K562 (cell line): ENCODE measurements at regions not wholly inside any gene's neighbourhood (a gene's known extent, or its start where the extent isn't known, plus 50 kb on each side); places are given as distances from the start of the nearest gene placed in this dataset.

ENCODE experiments used
- ATAC-seq: fragments of 200-7000 bp; cut with Tn5 transposase; 3 replicates; pipeline ENCODE4 v1.9.1; 2020; ENCODE audit warnings: moderate library complexity
- BruUV-seq: library from RNA; stranded (reverse); fragments of 400-500 nt; replicated peaks from 2 replicates; lab custom pipeline; 2021; lab: Mats Ljungman, UMichigan
- CTCF ChIA-PET: fragments of 300-600 bp; formaldehyde crosslinking; extraction: SDS; loops from one replicate; lab custom pipeline; 2021; ENCODE audit warnings: low intra/inter-chr PET ratio; lab: Yijun Ruan, JAX
- POLR2A ChIA-PET: fragments of 300-600, 350-650 bp; sonication (Branson Sonifier 250); formaldehyde crosslinking; extraction: SDS; loops from one replicate; lab custom pipeline; 2021; ENCODE audit warnings: antibody characterized with exemption, inconsistent platforms; lab: Yijun Ruan, JAX
- DNase-seq, 4 experiments: peaks; one replicate each; pipeline versions ENCODE4 v3.0.0 to v3.0.0-alpha.2; 2011 to 2018; ENCODE audit warnings: low spot score in 3 of 4, mixed read lengths in 3 of 4; ENCODE audit errors: extremely low read depth in 1 of 4
- FAIRE-seq: peaks from 2 replicates; lab custom pipeline; 2011; peaks lifted over from hg19 to GRCh38; lab: Jason Lieb, UNC
- H2AFZ ChIP-seq: 2 replicates; pipeline ENCODE4 v1.6.0; 2011; ENCODE audit warnings: low read depth, low read length, control low read depth, inconsistent platforms
- H3K27ac ChIP-seq: fragments of 200-600 bp; 3 replicates; pipeline ENCODE4 v1.8.0; 2011; ENCODE audit warnings: low read depth, mild to moderate bottlenecking, control low read depth, inconsistent platforms, low read length, moderate library complexity, mixed read lengths; ENCODE audit errors: extremely low read depth
- H3K27me3 ChIP-seq, 2 experiments: fragments of 300-600 bp in 1 of 2; 2 replicates in 1 of 2; 3 replicates in 1 of 2; pipeline versions ENCODE4 v1.6.0 to v1.8.0; 2011; ENCODE audit warnings: inconsistent platforms in 2 of 2, low read length in 2 of 2, mild to moderate bottlenecking in 1 of 2, mixed read lengths in 1 of 2, moderate library complexity in 1 of 2; ENCODE audit not compliant: control insufficient read depth in 2 of 2, insufficient read depth in 2 of 2
- H3K36me3 ChIP-seq: fragments of 300-600 bp; 3 replicates; pipeline ENCODE4 v1.8.0; 2011; ENCODE audit warnings: mild to moderate bottlenecking, low read length, inconsistent platforms; ENCODE audit not compliant: control insufficient read depth, insufficient read depth
- H3K4me1 ChIP-seq, 2 experiments: fragments of 200-600 bp in 1 of 2; replicated peaks in 1 of 2; 2 replicates in 1 of 2; 3 replicates in 1 of 2; pipeline versions ENCODE4 v1.5.1 to v1.8.0; 2011; ENCODE audit warnings: inconsistent platforms in 2 of 2, low read length in 2 of 2, mild to moderate bottlenecking in 1 of 2, mixed read lengths in 1 of 2, moderate library complexity in 1 of 2; ENCODE audit not compliant: control insufficient read depth in 2 of 2, insufficient read depth in 2 of 2
- H3K4me2 ChIP-seq: 2 replicates; pipeline ENCODE4 v1.6.1; 2011; ENCODE audit warnings: low read length, control low read depth, inconsistent platforms, mixed read lengths; ENCODE audit not compliant: insufficient read depth
- H3K4me3 ChIP-seq: fragments of 200-600 bp; sonication (generic), shearing (Covaris generic); 2 replicates; pipeline ENCODE4 v1.5.1; 2016; ENCODE audit warnings: control low read depth, inconsistent platforms
- H3K79me2 ChIP-seq: fragments of 200-600 bp; 3 replicates; pipeline ENCODE4 v1.8.0; 2011; ENCODE audit warnings: low read length, inconsistent platforms; ENCODE audit not compliant: control insufficient read depth, insufficient read depth
- H3K9ac ChIP-seq, 2 experiments: 2 replicates each; pipeline versions ENCODE4 v1.6.0 to v1.6.1; 2011; ENCODE audit warnings: low read depth in 2 of 2, low read length in 2 of 2, control low read depth in 1 of 2, inconsistent platforms in 1 of 2, mild to moderate bottlenecking in 1 of 2, mixed read lengths in 1 of 2; ENCODE audit not compliant: insufficient read depth in 1 of 2
- H3K9me1 ChIP-seq: one replicate; pipeline ENCODE4 v1.6.0; 2011; ENCODE audit warnings: inconsistent platforms, mild to moderate bottlenecking, low read length, moderate library complexity; ENCODE audit not compliant: control insufficient read depth, insufficient read depth
- H3K9me3 ChIP-seq: replicated peaks from 2 replicates; pipeline ENCODE4 v1.5.1; 2011; ENCODE audit warnings: low read depth, low read length, inconsistent platforms; ENCODE audit not compliant: control insufficient read depth, insufficient read depth
- H4K20me1 ChIP-seq: replicated peaks from 2 replicates; pipeline ENCODE4 v1.6.1; 2011; ENCODE audit warnings: low read length, inconsistent platforms, mixed read lengths; ENCODE audit not compliant: control insufficient read depth, insufficient read depth
- BCOR ChIP-seq: fragments of 450-650 bp; IDR thresholded peaks from 2 replicates; pipeline ENCODE4 v1.6.1; 2016
- FOXP1 ChIP-seq: sonication (generic); formaldehyde crosslinking; IDR thresholded peaks from 2 replicates; pipeline ENCODE4 v1.8.0; 2022; ENCODE audit warnings: mild to moderate bottlenecking, missing genetic modification reagents
- PCBP1 ChIP-seq: fragments of 200-400 bp; formaldehyde crosslinking; IDR thresholded peaks from 2 replicates; pipeline ENCODE4 v1.6.1; 2018; ENCODE audit warnings: mild to moderate bottlenecking, low read depth, low read length; ENCODE audit not compliant: poor library complexity, severe bottlenecking
- SMARCA4 ChIP-seq: fragments of 450-650 bp; IDR thresholded peaks from 2 replicates; pipeline ENCODE4 v1.6.1; 2016
- SMARCC2 ChIP-seq: fragments of 450-650 bp; IDR thresholded peaks from 2 replicates; pipeline ENCODE4 v1.6.1; 2017; ENCODE audit warnings: antibody characterized with exemption, moderate library complexity, mild to moderate bottlenecking, low read depth
- SRSF9 ChIP-seq: fragments of 200-400 bp; formaldehyde crosslinking; IDR thresholded peaks from 2 replicates; pipeline ENCODE4 v1.6.1; 2017; ENCODE audit warnings: low read depth, low read length, borderline replicate concordance
- YBX1 ChIP-seq: fragments of 450-650 bp; IDR thresholded peaks from 2 replicates; pipeline ENCODE4 v1.7.1; 2016; ENCODE audit warnings: mild to moderate bottlenecking
- ZFP36 ChIP-seq: fragments of 150-350 bp; IDR thresholded peaks from 2 replicates; pipeline ENCODE4 v1.6.1; 2018; ENCODE audit warnings: low read length, low read depth; ENCODE audit not compliant: partially characterized antibody
- ZNF436 ChIP-seq: fragments of 250-450, 450-650 bp; sonication (Bioruptor Pico); formaldehyde crosslinking; IDR thresholded peaks from 2 replicates; pipeline ENCODE4 v1.7.0; 2020; ENCODE audit warnings: mild to moderate bottlenecking
- WGBS: fragments of 100-300 bp; shearing (Covaris generic); methylation state at CpG from one replicate; pipeline ENCODE4 v1.1.6; 2016; ENCODE audit warnings: low coverage, mixed read lengths; ENCODE audit not compliant: insufficient coverage; ENCODE audit errors: missing lambda C conversion rate; 5-methylcytosine and 5-hydroxymethylcytosine counted together
- in situ Hi-C: fragments of 300-500 bp; cut with MboI; formaldehyde crosslinking; loops from 4 replicates; pipeline ENCODE4 v1.15.0; 2018; ENCODE audit warnings: inconsistent platforms, mixed read lengths
- intact Hi-C: fragments of 100-400 bp; cut with micrococcal nuclease; formaldehyde crosslinking; loops from 2 replicates; pipeline ENCODE4 v1.14.2; 2022
- TF ChIP-seq, protein P1 (sequence below): fragments of 250-450 bp; sonication (Bioruptor Pico); IDR thresholded peaks from 2 replicates; pipeline ENCODE4 v1.4.0; 2020; ENCODE audit warnings: mild to moderate bottlenecking, moderate library complexity
- TF ChIP-seq, protein P2 (sequence below): fragments of 150-350 bp; conservative IDR thresholded peaks from 2 replicates; pipeline ENCODE4 v1.6.1; 2014; ENCODE audit warnings: low read length
- TF ChIP-seq, protein P3 (sequence below): fragments of 250-450 bp; sonication (Bioruptor Pico); IDR thresholded peaks from 2 replicates; pipeline ENCODE4 v1.5.1; 2021; ENCODE audit warnings: mild to moderate bottlenecking
- TF ChIP-seq, protein P4 (sequence below): sonication (generic); formaldehyde crosslinking; IDR thresholded peaks from 2 replicates; pipeline ENCODE4 v1.5.0; 2020; ENCODE audit warnings: missing genetic modification reagents
- TF ChIP-seq, protein P5 (sequence below): fragments of 250-450 bp; sonication (Bioruptor Pico); IDR thresholded peaks from 2 replicates; pipeline ENCODE4 v1.8.0; 2021; ENCODE audit warnings: borderline replicate concordance, mild to moderate bottlenecking, moderate library complexity; ENCODE audit not compliant: poor library complexity, severe bottlenecking

DNA sequence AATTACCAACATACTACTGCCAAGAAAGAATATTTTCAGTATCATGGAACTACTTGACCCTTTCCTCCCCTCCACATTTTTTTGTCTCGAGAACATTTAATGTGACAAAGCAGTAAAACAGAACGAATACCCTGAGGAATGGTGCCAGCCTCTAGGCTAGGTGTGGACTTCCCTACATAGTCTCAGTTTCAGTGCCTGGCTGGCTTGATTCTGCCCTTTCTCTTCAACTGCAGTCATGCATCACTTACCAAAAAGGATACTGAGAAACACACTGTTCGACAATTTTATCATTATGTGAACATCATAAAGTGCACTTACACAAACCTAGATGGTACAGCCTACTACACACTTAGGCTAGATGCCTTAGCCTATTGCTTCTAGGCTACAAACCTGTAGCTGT, 305.3 kb upstream of the HNRNPA3 start:
- Histone ChIP-seq H2AFZ (no peak overlapping the region), H3K36me3 (no peaks in the 10 kb centered on the region), H3K27ac (no peak overlapping the region), H3K9me3 (no peaks in the 10 kb centered on the region), H3K4me3 (no peak overlapping the region), H3K4me1 (no peaks in the 10 kb centered on the region), H3K9me1 (no peaks in the 10 kb centered on the region), H3K9ac (no peak overlapping the region), H4K20me1 (no peaks in the 10 kb centered on the region), H3K27me3 (no peaks in the 10 kb centered on the region; a peak in 1 of 5 replicates), H3K79me2 (no peaks in the 10 kb centered on the region), H3K4me2 (no peak overlapping the region)
- POLR2A ChIA-PET = interaction anchor here (0.6 kb wide), 1 partner anchor 58 kb away, joined by 4 read pairs; no protein-coding TSS in a partner anchor
- intact Hi-C loops (loop anchor here (10.0 kb wide), 1 partner anchor 237 kb away; no protein-coding TSS in a partner anchor), in situ Hi-C loops (no loop called here)
- 0% methylated on average over 3 of the region's 3 CpGs for WGBS
- no peak for FAIRE-seq
- CTCF ChIA-PET = no interaction called here
- DNase-seq = no peak
- no TSS peak for BruUV-seq
- no peak for ATAC-seq
- TF ChIP-seq, protein P1, sequence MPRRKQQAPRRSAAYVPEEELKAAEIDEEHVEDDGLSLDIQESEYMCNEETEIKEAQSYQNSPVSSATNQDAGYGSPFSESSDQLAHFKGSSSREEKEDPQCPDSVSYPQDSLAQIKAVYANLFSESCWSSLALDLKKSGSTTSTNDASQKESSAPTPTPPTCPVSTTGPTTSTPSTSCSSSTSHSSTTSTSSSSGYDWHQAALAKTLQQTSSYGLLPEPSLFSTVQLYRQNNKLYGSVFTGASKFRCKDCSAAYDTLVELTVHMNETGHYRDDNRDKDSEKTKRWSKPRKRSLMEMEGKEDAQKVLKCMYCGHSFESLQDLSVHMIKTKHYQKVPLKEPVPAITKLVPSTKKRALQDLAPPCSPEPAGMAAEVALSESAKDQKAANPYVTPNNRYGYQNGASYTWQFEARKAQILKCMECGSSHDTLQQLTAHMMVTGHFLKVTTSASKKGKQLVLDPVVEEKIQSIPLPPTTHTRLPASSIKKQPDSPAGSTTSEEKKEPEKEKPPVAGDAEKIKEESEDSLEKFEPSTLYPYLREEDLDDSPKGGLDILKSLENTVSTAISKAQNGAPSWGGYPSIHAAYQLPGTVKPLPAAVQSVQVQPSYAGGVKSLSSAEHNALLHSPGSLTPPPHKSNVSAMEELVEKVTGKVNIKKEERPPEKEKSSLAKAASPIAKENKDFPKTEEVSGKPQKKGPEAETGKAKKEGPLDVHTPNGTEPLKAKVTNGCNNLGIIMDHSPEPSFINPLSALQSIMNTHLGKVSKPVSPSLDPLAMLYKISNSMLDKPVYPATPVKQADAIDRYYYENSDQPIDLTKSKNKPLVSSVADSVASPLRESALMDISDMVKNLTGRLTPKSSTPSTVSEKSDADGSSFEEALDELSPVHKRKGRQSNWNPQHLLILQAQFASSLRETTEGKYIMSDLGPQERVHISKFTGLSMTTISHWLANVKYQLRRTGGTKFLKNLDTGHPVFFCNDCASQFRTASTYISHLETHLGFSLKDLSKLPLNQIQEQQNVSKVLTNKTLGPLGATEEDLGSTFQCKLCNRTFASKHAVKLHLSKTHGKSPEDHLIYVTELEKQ (CRISPR knock-in tag) = no peak
- no peak for TF ChIP-seq SMARCC2
- no peak for TF ChIP-seq SRSF9
- no peak for TF ChIP-seq PCBP1
- TF ChIP-seq, protein P2, sequence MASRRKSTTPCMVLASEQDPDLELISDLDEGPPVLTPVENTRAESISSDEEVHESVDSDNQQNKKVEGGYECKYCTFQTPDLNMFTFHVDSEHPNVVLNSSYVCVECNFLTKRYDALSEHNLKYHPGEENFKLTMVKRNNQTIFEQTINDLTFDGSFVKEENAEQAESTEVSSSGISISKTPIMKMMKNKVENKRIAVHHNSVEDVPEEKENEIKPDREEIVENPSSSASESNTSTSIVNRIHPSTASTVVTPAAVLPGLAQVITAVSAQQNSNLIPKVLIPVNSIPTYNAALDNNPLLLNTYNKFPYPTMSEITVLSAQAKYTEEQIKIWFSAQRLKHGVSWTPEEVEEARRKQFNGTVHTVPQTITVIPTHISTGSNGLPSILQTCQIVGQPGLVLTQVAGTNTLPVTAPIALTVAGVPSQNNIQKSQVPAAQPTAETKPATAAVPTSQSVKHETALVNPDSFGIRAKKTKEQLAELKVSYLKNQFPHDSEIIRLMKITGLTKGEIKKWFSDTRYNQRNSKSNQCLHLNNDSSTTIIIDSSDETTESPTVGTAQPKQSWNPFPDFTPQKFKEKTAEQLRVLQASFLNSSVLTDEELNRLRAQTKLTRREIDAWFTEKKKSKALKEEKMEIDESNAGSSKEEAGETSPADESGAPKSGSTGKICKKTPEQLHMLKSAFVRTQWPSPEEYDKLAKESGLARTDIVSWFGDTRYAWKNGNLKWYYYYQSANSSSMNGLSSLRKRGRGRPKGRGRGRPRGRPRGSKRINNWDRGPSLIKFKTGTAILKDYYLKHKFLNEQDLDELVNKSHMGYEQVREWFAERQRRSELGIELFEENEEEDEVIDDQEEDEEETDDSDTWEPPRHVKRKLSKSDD = no peak
- TF ChIP-seq BCOR = no peak
- TF ChIP-seq, protein P3, sequence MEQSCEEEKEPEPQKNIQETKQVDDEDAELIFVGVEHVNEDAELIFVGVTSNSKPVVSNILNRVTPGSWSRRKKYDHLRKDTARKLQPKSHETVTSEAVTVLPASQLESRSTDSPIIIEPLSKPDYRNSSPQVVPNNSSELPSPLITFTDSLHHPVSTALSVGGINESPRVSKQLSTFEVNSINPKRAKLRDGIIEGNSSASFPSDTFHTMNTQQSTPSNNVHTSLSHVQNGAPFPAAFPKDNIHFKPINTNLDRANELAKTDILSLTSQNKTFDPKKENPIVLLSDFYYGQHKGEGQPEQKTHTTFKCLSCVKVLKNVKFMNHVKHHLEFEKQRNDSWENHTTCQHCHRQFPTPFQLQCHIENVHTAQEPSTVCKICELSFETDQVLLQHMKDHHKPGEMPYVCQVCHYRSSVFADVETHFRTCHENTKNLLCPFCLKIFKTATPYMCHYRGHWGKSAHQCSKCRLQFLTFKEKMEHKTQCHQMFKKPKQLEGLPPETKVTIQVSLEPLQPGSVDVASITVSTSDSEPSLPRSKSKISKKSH = no peak
- TF ChIP-seq ZFP36 = no peak
- no peak for TF ChIP-seq FOXP1 (CRISPR knock-in tag)
- TF ChIP-seq YBX1 = no peak
- no peak for TF ChIP-seq ZNF436
- TF ChIP-seq, protein P4, sequence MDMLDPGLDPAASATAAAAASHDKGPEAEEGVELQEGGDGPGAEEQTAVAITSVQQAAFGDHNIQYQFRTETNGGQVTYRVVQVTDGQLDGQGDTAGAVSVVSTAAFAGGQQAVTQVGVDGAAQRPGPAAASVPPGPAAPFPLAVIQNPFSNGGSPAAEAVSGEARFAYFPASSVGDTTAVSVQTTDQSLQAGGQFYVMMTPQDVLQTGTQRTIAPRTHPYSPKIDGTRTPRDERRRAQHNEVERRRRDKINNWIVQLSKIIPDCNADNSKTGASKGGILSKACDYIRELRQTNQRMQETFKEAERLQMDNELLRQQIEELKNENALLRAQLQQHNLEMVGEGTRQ (CRISPR knock-in tag) = no peak
- TF ChIP-seq, protein P5, sequence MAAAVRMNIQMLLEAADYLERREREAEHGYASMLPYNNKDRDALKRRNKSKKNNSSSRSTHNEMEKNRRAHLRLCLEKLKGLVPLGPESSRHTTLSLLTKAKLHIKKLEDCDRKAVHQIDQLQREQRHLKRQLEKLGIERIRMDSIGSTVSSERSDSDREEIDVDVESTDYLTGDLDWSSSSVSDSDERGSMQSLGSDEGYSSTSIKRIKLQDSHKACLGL (CRISPR knock-in tag) = no peak
- TF ChIP-seq SMARCA4 = no peak
